ENCODE measurements at regions not wholly inside any gene's neighbourhood (a gene's known extent, or its start where the extent isn't known, plus 50 kb on each side); places are given as distances from the start of the nearest gene placed in this dataset.

DNA sequence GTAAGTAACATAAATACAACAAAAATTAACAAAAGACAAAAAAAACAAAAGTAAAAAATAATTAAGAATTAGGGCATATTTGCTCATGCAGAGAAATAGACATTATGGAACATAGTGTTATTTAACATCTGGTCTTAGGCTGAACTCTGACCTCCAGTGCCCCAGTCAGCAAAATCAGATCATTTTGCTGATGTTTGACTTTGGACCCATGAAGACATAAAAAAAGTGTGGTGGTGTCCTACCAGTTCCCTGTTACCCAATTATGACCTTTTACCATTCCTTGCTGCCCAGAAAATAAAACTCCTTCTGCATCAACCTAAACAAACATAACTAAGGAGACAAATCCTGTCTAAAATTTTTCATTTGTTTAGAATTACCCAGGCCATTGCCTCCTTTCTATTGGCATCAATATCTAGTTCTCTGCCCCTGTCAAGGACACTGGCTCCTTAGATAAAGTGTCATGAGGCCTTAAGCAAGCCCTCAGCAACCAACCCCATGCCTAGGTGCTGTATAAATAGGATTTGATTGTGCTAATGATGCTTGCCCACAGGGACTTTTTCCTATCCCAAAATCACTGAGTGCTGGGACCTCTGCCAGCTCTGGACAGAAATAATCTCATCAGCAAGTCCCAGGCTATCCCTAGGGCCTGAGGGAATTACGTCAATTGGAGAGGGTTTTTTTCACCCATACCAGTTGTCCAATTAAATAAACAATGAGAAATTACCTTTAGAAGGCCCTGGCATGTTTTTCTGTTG is 334.5 kb upstream of the UMPS start:
- Mint-ChIP-seq H3K9me3 (no peaks in the 10 kb centered on the region), H3K4me1 (no peaks in the 10 kb centered on the region), H3K4me3 (no peak overlapping the region), H3K27ac (no peak overlapping the region), H3K27me3 (peaks cover 12% of the 10 kb centered on the region), H3K36me3 (no peaks in the 10 kb centered on the region)
- no peak for ATAC-seq

DNA sequence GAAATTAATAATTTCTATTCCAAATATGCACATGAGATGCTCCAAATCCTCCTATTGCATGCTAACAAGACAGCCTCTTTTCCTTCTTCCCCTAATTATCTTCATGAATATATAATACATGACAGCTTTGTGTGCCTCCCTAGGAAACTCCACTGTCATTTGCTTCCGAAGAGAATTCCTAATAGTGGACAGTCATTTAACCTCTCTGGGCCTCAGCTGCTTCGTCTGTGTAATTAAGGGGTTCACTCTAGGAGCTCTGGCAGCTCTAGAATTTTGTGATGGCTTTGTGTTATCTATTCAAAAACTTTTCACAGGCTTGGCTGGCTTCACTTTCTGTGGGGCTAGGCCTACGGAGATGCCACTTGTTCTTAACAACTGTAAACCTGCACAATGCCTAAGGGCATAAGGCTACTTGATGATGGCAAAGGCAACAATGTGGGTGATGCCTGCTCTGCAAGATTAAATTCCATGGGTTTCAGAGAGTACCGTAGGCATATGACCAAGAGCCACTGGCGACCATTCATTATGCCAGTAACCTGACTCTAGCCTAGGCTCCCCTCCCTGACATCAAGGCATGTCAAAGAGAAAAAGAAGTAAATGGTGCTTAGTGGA is 333.8 kb upstream of the UMPS start:
- Mint-ChIP-seq H3K27ac (no peak overlapping the region), H3K4me1 (no peaks in the 10 kb centered on the region), H3K9me3 (no peaks in the 10 kb centered on the region), H3K27me3 (peaks cover 8% of the 10 kb centered on the region), H3K4me3 (no peak overlapping the region), H3K36me3 (no peaks in the 10 kb centered on the region)
- ATAC-seq: no peak

DNA sequence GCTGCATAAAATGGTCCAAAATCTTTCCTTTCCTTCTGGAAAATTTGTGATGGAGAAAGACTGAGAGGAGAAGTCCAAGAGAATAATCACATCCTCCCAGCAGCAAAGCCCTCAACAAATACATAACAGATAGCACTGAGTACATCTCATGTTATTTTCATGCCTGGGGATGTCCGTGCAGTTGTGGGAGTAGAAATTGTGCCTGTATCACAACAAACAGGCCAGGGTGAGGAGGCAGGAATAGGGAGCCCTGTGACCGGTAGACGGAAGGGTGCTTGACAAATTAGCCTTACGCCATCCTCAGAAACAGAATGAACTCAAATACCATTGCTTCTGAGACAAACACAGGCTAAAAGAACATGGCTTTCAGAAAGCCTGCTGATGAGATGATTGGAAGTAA is 333.2 kb upstream of the UMPS start:
- Mint-ChIP-seq H3K36me3 (no peaks in the 10 kb centered on the region), H3K27me3 (peaks cover 8% of the 10 kb centered on the region), H3K27ac (no peak overlapping the region), H3K4me3 (no peak overlapping the region), H3K9me3 (no peaks in the 10 kb centered on the region), H3K4me1 (no peaks in the 10 kb centered on the region)
- no peak for ATAC-seq

DNA sequence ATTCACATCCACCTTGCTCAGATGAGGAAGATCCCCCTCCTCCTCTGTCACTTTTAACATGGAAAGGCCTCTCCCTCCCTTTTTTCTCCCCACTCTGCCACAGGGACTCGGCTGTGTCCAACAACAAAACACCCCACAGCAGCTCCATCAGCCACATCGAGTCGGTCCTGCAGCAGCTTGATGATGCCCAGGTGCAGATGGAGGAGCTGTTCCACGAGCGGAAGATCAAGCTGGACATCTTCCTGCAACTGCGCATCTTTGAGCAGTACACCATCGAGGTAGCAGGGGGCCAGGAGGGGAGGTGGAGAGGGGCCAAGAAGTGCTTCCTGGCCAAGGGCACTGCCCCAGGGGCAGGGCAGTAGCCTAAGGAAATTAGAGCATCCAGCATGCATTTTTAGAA is 331.7 kb upstream of the UMPS start:
- Mint-ChIP-seq H3K9me3 (no peaks in the 10 kb centered on the region), H3K4me3 (no peak overlapping the region), H3K27ac (no peak overlapping the region), H3K4me1 (no peaks in the 10 kb centered on the region), H3K27me3 (peaks cover 8% of the 10 kb centered on the region), H3K36me3 (no peaks in the 10 kb centered on the region)
- ATAC-seq: no peak

DNA sequence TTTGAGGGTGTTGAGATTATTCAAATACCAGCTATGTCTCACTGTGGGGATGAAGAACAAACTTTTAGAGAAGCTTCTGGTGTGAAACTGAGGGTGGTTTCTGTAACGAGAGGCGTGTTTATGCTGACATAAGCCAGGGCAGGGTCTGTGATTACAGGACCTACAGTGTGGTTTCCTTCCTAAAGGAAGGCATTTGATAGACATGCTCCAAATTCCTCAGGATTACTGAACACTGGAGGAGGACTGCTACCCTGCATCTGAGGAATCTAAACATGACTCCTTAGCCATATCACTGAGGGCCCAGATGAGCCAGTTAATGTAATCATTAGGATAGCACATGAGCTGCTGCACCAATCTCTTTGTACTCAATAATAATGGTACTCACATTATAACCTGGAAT is 328.4 kb upstream of the UMPS start:
- no peaks in the 10 kb centered on the region for H3K9me3 Mint-ChIP-seq
- H3K4me1 Mint-ChIP-seq: no peaks in the 10 kb centered on the region
- H3K36me3 Mint-ChIP-seq: no peaks in the 10 kb centered on the region
- H3K4me3 Mint-ChIP-seq: no peak overlapping the region
- ATAC-seq: no peak
- peaks cover 8% of the 10 kb centered on the region for H3K27me3 Mint-ChIP-seq
- H3K27ac Mint-ChIP-seq: no peak overlapping the region

DNA sequence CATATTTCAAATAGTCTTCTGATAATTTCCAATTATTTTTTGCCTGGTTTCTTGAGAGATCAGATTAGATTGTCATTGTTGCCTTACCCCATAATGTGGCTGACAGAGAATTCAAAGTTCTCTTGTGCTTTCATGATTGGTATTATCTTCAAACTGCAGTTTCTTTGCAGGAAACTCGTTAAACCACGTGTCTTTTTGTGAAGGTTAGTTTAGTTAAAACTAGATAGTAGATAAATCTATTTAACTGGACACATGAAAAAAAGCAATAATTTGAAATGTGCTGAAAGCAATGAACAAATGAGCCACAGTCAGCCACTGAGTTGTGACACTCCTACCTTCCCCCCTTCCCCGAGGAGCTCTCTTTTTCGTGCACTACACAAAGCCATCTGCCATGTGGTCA is 327.5 kb upstream of the UMPS start:
- H3K27me3 Mint-ChIP-seq: peaks cover 8% of the 10 kb centered on the region
- no peak overlapping the region for H3K4me3 Mint-ChIP-seq
- no peaks in the 10 kb centered on the region for H3K36me3 Mint-ChIP-seq
- no peaks in the 10 kb centered on the region for H3K4me1 Mint-ChIP-seq
- no peak overlapping the region for H3K27ac Mint-ChIP-seq
- no peaks in the 10 kb centered on the region for H3K9me3 Mint-ChIP-seq
- no peak for ATAC-seq

DNA sequence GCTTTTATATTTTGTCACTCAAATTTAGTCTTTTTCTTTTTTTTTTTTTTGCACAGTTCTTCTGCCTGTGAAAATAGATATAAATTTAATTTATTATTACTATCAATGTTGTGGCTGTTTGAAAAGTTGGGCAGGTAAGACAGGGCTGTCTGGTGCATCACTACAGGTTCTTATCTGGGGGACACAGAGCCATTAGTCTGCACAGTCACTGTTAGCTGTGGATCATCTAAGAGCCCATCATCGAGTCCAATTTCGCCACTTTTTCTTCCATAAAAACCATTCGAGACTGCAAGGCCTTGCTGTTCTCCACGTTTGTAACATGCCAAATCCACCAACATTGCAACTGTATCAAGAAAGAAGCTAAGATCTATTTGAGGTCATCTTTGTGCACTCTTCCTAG is 325.6 kb upstream of the UMPS start:
- Mint-ChIP-seq H3K27me3 (no peaks in the 10 kb centered on the region), H3K36me3 (no peaks in the 10 kb centered on the region), H3K4me1 (no peaks in the 10 kb centered on the region), H3K4me3 (no peak overlapping the region), H3K27ac (no peak overlapping the region), H3K9me3 (no peaks in the 10 kb centered on the region)
- no peak for ATAC-seq

DNA sequence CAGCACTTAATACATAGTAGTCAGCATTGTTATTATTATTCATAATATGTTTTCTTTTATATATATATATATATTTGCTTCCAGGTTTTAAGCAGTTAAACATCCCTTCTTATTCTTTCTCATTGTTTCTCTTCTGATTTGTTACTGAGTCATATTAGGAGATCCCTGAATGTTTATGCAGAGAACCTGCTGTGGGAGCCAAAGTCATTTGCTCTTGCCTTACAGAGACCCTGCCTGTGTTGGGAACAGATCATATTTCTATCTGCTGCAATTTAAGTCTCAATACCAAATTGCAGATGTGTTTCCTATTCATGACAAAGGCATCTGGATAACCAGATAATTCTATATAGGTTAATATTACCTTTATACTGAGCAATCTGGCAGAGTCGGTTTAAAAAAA is 323.0 kb upstream of the UMPS start:
- no peak for ATAC-seq
- Mint-ChIP-seq H3K27me3 (no peaks in the 10 kb centered on the region), H3K36me3 (no peaks in the 10 kb centered on the region), H3K4me1 (no peaks in the 10 kb centered on the region), H3K27ac (no peak overlapping the region), H3K9me3 (no peaks in the 10 kb centered on the region), H3K4me3 (no peak overlapping the region)

DNA sequence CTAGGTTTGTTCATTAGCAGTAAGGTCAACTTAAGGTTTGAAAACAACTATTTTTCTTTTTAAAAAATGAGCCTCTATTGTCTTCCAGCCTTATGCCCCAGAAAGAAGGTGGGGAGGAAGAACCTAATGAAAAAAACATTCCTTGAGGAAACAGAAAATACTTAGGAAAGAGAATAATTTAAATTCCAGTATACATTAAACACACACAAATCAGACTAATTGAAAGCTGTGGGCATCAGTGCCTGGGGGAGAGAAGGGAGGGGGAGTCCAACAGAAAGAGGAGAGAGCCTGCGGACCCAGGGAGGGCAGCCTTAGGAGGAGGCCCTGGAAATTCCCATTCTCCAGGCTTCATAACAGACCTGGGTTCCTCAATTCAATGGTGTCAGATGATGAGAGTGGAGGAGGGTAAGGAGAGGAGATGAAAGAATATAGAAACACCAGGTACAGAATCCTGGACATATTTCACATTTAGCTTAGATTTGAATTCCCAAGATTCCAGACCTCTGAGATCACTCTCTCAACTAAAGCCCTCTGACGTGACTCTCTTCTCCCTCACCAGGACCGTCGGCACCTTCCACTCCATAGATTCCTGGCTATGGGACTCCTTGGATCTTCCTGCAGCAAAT is 320.5 kb upstream of the UMPS start:
- H3K4me3 Mint-ChIP-seq: no peak overlapping the region
- H3K4me1 Mint-ChIP-seq: no peaks in the 10 kb centered on the region
- H3K36me3 Mint-ChIP-seq: no peaks in the 10 kb centered on the region
- H3K9me3 Mint-ChIP-seq: no peaks in the 10 kb centered on the region
- no peak overlapping the region for H3K27ac Mint-ChIP-seq
- no peak for ATAC-seq
- no peaks in the 10 kb centered on the region for H3K27me3 Mint-ChIP-seq

DNA sequence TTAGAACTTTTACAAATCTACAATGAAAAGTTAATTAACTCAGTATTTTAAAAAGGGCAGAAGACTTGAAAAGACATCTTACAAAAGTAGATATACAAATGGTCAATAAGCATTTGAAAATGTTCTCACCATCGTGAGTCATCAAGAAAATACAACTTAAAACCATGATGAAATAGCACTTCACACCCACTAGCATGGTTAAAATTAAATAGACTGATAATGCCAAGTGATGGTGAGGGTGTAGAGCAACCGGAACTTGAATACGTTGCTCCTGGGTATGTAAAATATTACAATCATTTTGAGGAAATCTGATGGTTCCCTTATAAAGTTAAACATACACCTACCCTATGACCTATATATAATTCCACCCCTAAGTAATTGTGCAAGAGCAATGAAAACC is 319.8 kb upstream of the UMPS start:
- ATAC-seq: no peak
- Mint-ChIP-seq H3K9me3 (no peaks in the 10 kb centered on the region), H3K27ac (no peak overlapping the region), H3K4me1 (no peaks in the 10 kb centered on the region), H3K36me3 (no peaks in the 10 kb centered on the region), H3K27me3 (no peaks in the 10 kb centered on the region), H3K4me3 (no peak overlapping the region)

DNA sequence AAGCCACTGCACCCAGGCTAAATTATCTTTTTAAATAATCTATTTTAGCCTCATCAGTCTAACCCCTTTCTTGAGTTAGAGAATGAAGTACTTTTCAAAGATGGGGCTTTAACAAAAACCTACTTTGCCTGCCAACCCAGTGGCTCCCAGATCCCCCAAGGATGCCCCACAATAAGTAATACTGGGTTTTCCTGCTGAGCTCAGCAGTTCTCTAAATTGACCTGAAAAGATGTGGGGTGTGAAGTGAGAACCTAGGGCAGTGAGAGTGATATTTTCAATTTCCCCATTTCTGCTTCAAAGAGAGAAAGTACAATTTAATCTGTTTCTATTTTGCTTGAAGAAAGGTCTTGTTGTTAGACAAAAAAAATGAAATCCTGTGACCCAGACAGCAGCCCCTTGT is 318.5 kb upstream of the UMPS start:
- Mint-ChIP-seq H3K27me3 (no peaks in the 10 kb centered on the region), H3K9me3 (no peaks in the 10 kb centered on the region), H3K36me3 (no peaks in the 10 kb centered on the region), H3K4me1 (no peaks in the 10 kb centered on the region), H3K27ac (no peak overlapping the region), H3K4me3 (no peak overlapping the region)
- no peak for ATAC-seq

DNA sequence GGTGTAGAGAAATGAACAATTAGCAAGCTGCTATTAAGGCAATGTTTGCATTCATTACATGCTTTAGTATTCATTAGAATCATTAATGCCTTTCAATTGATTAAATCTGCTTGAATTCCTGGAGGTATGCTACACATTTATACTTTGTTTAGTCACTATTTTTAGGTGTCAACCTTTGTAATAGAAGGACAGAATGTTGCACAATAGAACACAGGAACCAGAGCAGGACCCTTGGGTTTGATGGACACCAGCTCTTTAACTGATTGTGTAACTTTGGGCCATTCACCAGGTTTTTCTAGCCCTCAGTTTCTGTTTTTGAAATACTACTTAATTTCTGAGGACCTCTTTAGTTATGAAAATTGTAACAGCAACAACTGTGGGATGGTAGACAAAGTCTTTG is 317.6 kb upstream of the UMPS start:
- Mint-ChIP-seq H3K9me3 (no peaks in the 10 kb centered on the region), H3K27ac (no peak overlapping the region), H3K27me3 (no peaks in the 10 kb centered on the region), H3K36me3 (no peaks in the 10 kb centered on the region), H3K4me1 (no peaks in the 10 kb centered on the region), H3K4me3 (no peak overlapping the region)
- no peak for ATAC-seq

DNA sequence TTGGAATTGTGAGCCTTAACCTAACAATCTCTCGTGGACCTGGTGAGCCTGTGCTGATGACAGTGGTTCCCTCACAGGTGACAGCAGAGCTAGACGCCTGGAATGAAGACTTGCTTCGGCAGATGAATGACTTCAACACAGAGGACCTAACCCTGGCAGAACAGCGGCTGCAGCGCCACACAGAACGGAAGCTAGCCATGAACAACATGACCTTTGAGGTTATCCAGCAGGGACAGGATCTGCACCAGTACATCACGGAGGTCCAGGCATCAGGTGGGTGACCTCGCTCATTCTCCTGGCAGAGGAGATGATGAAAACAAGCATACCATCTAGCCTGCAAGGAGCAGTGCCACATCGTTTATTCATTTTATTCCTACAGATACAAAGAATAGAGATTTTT is 316.9 kb upstream of the UMPS start:
- Mint-ChIP-seq H3K27me3 (no peaks in the 10 kb centered on the region), H3K9me3 (no peaks in the 10 kb centered on the region), H3K27ac (no peak overlapping the region), H3K36me3 (no peaks in the 10 kb centered on the region), H3K4me3 (no peak overlapping the region), H3K4me1 (no peaks in the 10 kb centered on the region)
- ATAC-seq: no peak

DNA sequence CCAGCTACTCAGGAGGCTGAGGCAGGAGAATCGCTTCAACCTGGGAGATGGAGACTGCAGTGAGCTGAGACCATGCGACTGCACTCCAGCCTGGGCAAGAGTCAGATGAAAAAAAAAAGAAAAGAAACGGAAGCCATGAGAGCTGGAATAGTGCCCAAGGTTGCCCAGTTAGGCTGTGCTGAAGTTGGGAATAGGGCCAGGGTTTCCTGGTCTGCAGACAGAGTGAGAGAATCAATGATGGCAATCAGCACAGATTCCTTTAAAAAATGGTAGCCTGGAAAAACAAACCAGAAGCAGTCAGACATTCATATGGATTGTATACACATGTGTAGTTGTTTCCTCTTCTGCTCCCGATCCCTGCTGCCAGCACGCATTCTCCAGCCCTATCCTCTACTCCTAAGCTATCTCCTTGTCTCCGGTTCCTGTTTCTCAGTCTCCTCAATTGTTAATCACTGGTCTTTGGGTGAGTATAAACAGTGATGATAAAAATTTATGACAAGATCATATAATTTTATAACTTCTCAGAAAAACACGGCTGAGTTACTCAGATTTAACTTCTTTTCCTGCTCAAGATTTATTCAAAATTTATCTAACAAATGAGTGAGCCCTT is 316.2 kb upstream of the UMPS start:
- Mint-ChIP-seq H3K36me3 (no peaks in the 10 kb centered on the region), H3K9me3 (no peaks in the 10 kb centered on the region), H3K27me3 (no peaks in the 10 kb centered on the region), H3K27ac (no peak overlapping the region), H3K4me1 (no peaks in the 10 kb centered on the region), H3K4me3 (no peak overlapping the region)
- ATAC-seq: no peak

DNA sequence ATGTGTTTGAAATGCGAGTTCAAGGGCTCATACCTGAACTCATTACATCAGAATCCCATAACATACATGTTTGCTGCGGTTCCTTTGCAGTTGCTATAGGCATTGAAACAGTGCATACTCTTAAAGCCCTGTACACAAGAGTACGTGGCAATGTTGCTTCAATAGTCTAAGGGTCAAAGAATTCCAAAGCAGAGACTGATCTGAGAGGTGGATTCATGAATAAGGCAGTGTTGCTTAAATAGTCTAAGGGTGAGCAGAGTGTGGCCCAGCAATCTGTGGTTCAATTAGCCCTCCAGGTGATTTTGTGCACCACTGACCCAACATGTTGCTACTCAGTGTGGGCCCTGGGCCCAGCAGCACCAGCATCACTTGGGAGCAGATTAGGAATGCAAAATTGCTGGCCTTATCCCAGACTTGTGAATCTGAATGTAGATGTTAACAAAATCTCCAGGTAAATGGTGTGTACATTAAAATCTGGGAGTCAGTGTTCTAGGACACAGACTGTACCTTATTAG is 314.7 kb upstream of the UMPS start:
- no peaks in the 10 kb centered on the region for H3K27me3 Mint-ChIP-seq

DNA sequence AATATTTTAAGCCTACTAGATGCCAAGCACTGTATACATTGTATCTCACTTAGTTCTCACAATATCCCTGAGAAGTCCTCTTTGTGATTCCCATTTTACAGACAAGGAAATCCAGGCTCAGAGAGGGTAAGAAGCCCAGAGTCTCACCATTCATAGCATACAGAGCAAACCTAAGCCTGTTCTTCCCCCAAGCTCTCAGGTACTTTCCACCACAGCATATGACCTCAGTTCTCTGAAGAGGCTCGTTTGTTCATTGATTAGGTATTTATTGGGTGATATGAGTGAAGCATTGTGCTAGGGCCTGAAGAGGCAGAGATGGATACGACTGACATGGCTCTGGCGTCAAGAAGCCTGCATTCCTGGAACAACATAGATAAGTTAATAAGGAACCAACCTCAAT is 310.9 kb upstream of the UMPS start:
- Mint-ChIP-seq H3K36me3 (no peaks in the 10 kb centered on the region), H3K4me3 (no peak overlapping the region), H3K9me3 (no peaks in the 10 kb centered on the region), H3K27ac (no peak overlapping the region), H3K4me1 (no peaks in the 10 kb centered on the region), H3K27me3 (no peaks in the 10 kb centered on the region)
- no peak for ATAC-seq

More for the DNA sequence above, 314.7 kb upstream of the UMPS start:
- no peaks in the 10 kb centered on the region for H3K4me1 Mint-ChIP-seq
- H3K4me3 Mint-ChIP-seq: no peak overlapping the region
- no peak for ATAC-seq
- H3K27ac Mint-ChIP-seq: no peak overlapping the region
- no peaks in the 10 kb centered on the region for H3K9me3 Mint-ChIP-seq
- no peaks in the 10 kb centered on the region for H3K36me3 Mint-ChIP-seq

All from stimulated activated memory B cell treated with anti-CD40 and anti-IgM and Interleukin-4, amounts not matched to agents 10 μg/mL and 1 μg/mL and 100 μg/mL, for 72 hours (primary cell).